ENCODE measurements at regions not wholly inside any gene's neighbourhood (a gene's known extent, or its start where the extent isn't known, plus 50 kb on each side); places are given as distances from the start of the nearest gene placed in this dataset.

DNA sequence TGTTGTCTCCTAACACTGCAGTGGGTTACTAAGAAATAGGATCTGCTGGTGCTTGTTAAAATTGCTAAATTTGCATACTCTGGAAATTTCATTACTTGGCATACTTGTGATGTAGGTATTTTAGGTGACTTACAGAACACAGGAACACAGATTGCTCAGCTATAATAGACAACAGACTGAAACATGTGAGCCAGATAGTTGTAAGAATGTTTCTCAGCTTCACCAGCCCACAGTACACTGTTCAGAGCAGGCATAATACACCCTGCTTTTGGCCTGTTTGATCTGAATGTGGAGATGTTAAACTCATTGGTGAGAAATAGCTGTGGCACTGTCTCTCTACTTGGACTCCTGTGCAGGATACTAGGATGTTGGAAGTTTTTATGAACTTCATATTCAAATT, 275.7 kb downstream of the CSNK1G3 start:
- intact Hi-C loops (cut with DNase I) = no loop called here
- DNase-seq (ENCODE audit: low spot score) = no peak

DNA sequence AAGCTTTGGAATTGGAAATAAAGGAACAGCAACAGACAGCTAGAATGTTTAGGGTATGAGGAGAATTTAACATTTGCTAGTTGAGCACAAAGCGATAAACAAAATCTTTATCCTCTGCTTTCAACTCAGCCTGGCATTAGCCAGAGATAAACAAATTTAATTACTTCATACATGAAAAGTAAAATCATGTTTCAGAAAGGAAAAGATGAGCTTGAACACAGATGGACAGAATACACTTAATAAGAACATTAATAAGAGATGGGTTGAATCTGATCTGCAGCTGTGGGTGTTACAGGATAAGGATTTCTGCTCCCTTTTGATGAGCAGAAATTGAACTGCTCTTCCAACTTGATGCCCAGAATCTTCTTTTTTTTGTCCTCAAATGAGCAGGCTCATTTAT, 275.2 kb downstream of the CSNK1G3 start:
- no peak for DNase-seq (ENCODE audit: low spot score)
- intact Hi-C loops (cut with DNase I) = no loop called here

DNA sequence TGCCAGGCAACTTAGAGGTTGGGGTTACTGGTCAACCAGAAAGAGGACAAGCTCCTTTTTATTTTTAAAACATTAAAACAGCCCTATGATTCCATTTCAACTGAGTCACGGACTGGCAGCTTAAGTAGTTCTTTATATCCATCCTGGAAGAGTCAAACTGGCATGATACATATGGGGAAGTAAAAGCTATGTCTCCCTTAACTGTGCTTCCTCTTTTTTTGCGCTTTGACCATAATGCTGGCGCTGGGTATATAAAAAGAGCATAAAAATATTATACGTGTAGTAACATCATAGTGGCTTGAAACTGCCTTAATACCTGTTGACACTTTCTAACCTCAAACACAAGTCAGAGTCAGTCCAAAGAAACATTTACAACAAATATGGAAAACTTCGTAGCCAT, 274.4 kb downstream of the CSNK1G3 start:
- intact Hi-C loops (cut with DNase I) = no loop called here
- DNase-seq (ENCODE audit: low spot score) = no peak

DNA sequence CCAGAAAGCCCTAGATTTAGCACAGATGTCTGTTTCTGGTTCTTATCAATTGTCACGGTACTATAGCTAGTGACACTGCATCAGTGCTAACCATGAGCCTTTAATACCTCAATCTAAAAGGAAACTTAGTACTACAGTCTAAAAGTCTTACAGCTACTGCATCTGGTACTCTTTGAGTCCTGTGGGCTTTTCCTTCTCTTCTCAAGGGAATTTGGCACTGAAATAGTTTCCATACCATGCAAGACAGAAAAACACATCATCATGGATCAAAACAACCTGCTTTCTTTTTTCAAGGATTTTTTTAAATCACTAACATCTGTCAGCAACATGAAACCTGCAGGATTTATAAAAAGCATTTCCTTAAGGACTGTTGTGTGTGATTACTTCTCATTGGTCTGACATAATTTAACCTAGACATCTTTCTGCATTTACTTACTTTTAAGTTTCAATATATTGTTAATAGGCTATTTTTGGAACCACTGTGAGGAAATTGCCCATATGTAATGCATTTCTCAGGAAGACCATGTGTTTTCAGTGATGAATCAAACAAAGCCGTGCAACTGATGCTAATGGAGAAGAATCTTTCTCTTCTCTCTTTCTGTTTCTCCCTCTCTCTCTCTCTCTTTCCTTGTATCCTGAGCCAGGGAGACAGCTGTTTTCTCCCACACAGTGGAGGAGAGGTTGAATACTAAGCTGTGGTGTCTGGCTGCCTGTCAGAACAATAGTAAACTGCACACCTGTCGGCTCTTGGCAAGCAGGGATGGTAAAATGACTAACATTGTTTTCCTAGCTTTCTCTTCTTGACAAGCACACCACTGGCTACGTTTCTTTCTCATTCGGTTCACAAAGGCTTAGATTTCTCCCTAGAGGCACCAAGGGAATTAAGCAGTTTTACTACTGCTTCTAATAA, 273.4 kb downstream of the CSNK1G3 start:
- intact Hi-C loops (cut with DNase I) = no loop called here
- DNase-seq (ENCODE audit: low spot score) = no peak

DNA sequence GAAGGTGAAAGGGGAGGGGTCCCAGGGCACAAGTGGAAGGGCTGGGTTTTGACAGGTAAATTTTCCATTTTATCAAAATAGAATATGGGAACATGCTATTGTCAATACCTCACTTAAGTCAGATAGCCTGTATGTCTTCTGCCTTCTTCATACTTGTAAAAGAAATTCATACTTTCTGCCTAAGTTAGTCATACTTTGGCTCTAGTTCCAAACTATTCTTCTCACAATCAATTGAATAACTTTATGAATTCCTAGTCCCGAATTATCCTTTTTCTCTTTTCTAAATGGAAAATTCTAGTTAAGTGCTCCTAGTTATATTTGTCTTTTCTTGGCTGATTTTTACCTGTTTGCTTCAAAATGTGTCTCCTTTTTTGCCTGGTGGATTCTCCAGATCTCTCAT, 271.4 kb downstream of the CSNK1G3 start:
- DNase-seq (ENCODE audit: low spot score) = no peak
- intact Hi-C loops (cut with DNase I) = no loop called here

DNA sequence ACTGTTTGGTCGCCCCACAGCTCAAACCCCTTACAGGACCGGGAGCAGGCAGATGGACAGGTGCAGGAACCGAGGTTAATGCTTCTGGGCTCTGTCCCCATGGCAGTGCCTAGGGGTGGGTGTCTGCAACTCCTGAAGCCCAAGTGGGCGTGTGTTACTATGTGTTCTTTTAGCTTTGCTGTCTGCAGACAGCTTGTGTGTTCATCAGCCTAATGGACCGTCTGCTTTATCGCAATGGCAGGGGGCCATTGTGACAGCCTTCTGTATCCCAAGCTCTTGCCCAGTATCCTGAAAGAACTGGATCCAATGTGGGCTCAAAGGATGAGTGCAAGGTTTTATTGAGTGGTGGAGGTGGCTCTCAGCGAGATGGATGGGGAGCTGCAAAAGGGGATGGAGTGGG, 266.7 kb downstream of the CSNK1G3 start:
- intact Hi-C loops (cut with DNase I) = no loop called here
- no peak for DNase-seq (ENCODE audit: low spot score)

DNA sequence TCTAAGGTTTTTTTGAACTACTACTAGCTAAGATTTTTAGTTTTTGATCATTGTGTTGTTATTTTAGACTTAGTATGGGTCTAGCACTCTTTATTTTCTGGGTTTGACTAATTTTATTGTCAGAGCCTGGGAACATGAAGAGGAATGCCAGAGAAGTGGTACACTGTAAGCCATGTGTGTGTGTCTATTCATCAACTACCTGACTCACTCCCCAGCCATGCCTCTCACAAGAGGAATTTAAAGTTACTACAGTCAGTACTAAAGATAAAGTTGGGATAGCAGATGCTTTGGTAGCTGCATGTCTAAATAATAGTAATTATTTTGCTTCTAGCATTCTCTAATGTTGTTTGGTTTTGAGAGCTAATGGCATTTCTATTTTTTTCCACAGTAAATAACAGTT, 264.8 kb downstream of the CSNK1G3 start:
- intact Hi-C loops (cut with DNase I) = no loop called here
- no peak for DNase-seq (ENCODE audit: low spot score)

DNA sequence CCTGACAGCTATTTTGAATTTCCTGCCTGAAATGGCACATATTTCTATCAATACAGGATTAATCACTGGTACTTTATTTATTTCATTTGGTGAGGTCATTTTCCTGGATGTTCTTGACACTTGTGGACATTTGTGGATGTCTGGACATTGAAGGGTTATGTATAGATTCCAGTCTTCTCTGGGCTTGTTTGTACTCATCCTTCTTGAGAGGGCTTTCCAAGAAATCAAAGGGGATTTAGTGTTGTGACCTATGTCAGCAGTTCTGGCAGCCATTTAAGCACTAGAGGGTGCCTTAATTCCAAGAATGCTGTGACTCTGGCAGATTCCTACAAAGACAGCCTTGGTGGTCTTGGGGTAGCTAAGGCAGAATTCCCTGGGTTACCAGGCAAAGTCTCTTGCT, 259.7 kb downstream of the CSNK1G3 start:
- no peak for DNase-seq (ENCODE audit: low spot score)
- intact Hi-C loops (cut with DNase I) = no loop called here

DNA sequence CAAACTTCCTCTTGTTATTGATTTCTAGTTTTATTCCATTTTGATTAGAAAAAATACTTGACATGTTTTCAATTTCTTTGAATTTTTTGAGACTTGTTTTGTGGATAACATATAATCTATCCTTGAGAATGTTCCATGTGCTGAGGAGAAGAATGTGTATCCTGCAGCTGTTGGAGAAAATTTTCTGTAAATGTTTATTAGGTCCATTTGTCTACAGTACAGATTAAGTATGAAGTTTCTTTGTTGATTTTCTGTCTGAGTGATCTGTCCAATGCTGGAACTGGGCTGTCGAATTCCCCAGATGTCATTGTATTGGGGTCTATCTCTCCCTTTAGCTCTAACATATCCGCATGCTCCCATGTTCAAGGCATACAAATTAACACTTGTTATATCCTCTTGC, 251.2 kb downstream of the CSNK1G3 start:
- intact Hi-C loops (cut with DNase I) = no loop called here

DNA sequence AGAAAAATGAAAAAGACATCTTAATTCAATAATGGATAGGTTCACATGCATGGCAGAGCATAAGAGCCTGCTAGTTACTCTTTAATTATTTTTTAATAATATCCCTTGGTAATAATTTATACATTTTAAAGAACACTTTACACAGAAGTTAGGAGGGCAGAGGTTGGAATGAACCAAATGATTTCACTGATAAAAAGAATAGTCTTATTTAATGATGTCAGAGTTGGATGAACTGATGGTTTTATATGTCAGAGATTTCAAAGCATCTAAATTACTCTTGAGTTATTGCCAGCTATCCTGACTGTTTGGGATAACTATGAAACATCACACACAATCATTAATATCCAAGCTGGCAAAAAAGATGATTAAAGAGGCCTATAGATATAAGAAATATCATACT, 244.8 kb downstream of the CSNK1G3 start:
- intact Hi-C loops (cut with DNase I) = no loop called here
- no peak for DNase-seq (ENCODE audit: low spot score)

More for the DNA sequence above, 251.2 kb downstream of the CSNK1G3 start:
- DNase-seq (ENCODE audit: low spot score) = no peak

DNA sequence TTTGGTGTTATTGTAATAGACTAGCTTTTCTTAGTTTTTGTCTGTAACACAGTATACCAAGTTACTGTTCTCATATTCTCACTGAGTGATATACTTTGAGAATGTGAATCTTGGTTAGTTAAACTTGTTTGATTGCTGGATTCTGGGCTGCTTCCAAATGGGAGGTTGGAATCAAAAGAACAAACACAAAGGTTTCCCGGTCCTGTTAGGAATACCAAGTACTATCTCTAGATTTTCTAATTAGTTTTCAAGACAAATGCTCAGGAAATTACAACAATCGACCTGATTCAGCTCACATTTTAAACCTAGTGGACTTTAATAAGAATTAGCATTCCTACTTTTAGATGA, 244.3 kb downstream of the CSNK1G3 start:
- intact Hi-C loops (cut with DNase I) = no loop called here
- DNase-seq (ENCODE audit: low spot score) = no peak

DNA sequence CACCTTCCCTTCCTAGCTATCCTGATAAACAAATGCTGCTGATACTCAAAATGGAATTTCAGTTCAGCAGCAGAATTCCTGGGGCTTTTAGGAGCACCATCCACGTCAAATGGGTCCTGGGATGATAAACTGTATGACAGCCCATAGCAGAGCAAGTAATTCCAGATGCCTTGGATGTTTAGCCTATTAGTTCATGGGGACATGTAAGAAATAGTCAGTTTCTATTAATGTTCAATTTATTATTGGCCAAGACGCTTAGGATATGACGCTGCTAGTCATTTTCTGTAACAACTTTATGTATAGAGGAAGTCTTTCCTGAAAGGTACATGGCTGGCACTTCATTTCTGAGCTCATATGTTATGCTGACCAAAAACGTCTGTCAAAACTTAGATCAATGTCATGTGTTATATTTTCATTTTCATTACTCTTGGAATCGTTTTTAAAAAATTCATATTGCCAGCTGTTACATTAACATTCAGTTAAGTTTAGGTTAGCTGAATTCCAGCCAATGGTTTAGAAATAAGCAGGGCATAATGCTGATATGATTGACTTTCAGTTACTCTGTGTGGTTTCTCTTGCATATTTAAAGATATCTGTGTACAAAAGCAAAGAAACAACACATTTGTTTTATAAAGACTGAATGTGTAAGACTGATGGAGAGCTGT, 243.8 kb downstream of the CSNK1G3 start:
- no peak for DNase-seq (ENCODE audit: low spot score)
- intact Hi-C loops (cut with DNase I) = loop anchor here (2.0 kb wide), 2 partner anchors 51 to 59 kb away; no protein-coding TSS in a partner anchor

DNA sequence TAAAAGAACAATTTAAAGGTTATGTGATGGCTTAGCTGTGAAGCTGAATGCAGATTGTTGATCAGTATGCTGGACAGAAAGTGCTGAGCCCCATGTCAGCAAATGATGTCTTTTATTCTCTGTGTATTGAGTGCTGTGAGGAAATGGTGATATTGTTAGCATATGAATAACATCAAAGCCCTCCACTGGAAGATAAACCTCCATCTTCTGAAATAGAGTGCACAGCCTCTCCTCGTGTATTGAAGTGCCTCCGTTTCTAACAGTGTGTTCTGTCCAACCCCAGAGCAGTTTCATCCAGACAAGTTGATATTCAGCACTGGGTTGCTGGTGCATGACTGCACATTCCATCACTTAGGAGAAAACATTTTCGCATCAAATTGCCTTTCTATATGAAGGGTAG, 242.9 kb downstream of the CSNK1G3 start:
- DNase-seq (ENCODE audit: low spot score) = no peak
- intact Hi-C loops (cut with DNase I) = loop anchor here (2.0 kb wide), 2 partner anchors 52 to 58 kb away; no protein-coding TSS in a partner anchor

DNA sequence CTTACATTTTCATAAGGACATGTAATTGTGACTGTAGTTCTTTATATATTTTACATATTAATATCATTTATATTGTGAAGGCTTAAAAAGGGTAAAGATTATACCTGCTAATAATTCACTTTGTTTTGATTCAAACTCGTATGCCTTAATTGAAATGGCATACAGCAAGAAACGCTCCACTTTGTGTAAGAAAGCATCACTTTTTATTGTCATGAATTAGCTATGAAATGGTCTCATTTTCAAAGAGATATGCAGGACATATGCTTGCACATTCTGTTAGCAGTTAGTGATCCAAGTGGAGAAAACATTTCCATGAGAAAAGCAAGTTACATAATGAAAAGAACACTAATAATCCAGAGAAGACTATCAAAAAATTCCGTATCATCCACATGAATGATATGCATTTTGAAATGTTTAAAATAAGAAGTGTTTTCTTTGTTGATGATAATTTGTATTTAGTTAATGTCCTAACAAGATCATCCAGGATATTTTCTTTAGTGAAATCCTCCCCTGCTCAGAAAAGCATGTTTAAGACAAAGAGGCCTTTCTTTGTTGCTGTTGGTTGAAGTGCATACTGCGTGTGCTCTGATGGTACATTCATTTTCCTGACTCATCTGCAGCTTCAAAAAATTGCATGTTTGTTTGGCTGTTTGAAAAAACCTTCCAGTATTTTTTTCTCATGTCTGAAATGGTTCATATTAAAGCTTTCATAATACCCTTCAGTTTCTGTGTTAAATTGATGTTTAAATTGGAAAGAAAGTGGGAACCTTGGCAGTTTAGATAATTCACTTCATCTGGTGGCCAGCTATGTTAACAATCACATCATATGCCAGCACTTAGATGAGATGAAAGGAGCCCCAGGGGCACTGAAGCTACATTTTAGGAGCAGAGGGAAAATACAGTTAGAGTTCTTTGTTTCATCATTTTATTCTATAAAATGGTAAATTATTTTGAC, 242.2 kb downstream of the CSNK1G3 start:
- intact Hi-C loops (cut with DNase I) = loop anchor here (2.0 kb wide), 2 partner anchors 53 to 57 kb away; no protein-coding TSS in a partner anchor
- DNase-seq (ENCODE audit: low spot score) = no peak

DNA sequence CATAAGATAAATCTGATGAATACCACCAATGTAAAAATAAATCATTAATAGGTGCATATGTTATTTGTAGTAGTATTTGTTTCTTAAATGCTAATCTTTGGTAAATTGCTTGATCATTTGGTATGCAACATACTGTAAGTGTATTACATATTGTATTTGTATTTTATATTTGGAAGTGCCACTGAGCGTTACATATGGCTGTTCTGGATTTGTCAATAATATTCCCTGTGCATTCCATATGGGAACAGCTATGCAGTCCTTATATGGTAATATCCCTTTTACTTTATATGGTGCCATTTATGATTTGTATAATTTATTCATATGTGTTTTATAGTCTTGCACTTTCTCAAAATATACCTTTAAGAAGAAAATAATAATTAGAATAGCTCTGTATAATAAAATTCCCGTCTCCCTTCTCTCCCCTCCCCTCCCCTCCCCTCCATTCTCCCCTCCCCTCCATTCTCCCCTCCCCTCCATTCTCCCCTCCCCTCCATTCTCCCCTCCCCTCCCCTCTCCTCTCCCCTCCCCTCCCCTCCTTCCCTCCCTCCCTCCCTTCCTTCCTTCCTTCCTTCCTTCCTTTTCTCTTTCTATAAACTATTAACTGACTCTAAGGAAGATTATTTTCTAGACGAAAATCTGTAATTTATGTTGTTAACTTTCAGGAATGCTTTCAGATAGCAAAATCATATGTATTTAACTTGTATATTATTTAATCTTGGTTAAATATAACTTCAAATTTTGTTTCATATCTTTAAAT, 241.4 kb downstream of the CSNK1G3 start:
- no peak for DNase-seq (ENCODE audit: low spot score)
- intact Hi-C loops (cut with DNase I) = no loop called here

DNA sequence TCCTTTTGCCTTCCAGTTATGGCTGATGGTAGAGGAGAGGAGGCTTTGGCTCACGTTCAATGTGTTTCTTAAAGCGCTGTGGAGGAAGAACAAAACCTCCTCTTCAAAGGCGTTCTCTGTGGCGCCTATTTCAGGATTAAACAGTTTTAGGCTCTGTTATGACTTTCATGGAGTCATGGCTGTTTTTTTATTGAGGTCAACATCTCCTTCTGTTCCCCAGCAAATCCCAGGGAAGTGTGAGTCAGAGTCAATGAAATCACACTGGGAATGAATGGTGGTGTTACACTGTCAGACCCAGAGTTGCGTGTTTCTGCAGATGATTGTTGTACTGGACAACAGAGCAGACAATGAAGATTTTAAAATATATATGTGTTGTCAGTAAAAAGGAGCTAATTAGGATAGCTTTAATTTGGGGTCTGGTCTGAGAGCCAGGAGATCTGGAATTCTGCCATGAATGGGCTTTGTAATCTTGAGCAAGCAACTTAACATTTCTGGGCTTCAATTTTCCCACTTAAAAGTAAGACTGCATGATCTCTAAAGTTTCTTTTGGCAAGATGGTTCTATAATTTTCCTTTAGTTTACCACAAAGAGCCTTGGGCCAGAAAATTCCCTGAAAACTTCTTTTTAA, 240.7 kb downstream of the CSNK1G3 start:
- intact Hi-C loops (cut with DNase I) = no loop called here
- DNase-seq (ENCODE audit: low spot score) = no peak

DNA sequence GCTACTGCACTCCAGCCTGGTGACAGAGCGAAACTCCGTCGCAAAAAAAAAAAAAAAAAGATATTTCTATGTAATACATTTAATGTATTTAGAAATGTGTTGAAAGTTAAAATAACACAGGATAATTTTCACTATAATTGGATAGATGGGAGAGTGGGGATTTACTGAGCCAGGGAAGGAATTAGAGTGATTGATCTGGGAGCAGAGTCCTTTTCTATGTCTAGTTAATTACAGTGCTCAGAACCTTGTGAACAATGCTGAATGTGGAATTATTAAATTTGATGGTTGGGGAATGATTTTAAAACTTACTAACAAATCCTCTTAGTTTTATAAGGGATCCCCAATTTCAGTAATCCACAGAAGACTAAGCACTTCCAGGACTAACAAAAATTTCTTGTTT, 239.7 kb downstream of the CSNK1G3 start:
- DNase-seq (ENCODE audit: low spot score) = no peak
- intact Hi-C loops (cut with DNase I) = no loop called here

DNA sequence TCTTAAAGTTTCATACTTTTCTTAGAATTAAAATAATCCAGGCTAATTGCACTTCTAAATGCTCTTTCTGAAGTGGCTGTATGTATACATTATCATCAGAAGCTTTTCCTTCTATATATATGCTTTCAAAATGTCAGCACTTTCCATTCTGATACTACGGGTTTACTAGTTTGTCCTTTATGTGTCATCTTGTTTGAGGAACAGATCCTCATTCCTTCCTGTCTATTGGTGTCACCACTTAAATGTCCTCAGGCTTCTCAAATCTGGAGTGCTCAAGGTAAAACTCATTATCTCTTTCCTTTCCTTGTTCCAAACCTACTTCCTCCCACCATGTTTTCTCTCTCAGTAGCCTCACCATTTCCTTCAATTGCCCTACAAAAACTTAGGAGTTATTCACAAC, 236.3 kb downstream of the CSNK1G3 start:
- intact Hi-C loops (cut with DNase I) = no loop called here
- DNase-seq (ENCODE audit: low spot score) = no peak

All from cardiac septum (tissue), 1 donor.